CD4-positive, alpha-beta T cell (primary cell): ENCODE measurements at regions not wholly inside any gene's neighbourhood (a gene's known extent, or its start where the extent isn't known, plus 50 kb on each side); places are given as distances from the start of the nearest gene placed in this dataset.

ENCODE experiments used
- ATAC-seq: fragments of 200-7000 bp; cut with Tn5 transposase; one replicate; pipeline ENCODE4 v1.10.0; 2022; ENCODE audit warnings: mild to moderate bottlenecking; ENCODE audit not compliant: poor library complexity
- CTCF ChIA-PET: fragments of 350-600 bp; sonication (Branson Sonifier 250); formaldehyde crosslinking; loops from one replicate; lab custom pipeline; 2021; ENCODE audit warnings: antibody characterized with exemption, inconsistent platforms; lab: Charles Lee
- POLR2A ChIA-PET: fragments of 350-600 bp; sonication (Branson Sonifier 250); formaldehyde crosslinking; loops from one replicate; lab custom pipeline; 2021; ENCODE audit warnings: antibody characterized with exemption, inconsistent platforms; lab: Charles Lee
- DNase-seq, 14 experiments: peaks; one replicate each; pipeline ENCODE4 v3.0.0-alpha.2; 2013 to 2020; ENCODE audit warnings: mixed read lengths in 2 of 14
- H3K27ac ChIP-seq, 2 donors: one replicate each; pipeline versions ENCODE4 v1.5.1 to v1.7.0; 2013; ENCODE audit warnings: low read length in 2 of 2, low read depth in 1 of 2, mild to moderate bottlenecking in 1 of 2
- H3K27me3 ChIP-seq, 2 experiments: 1 replicate in 1 of 2; 2 replicates in 1 of 2; pipeline versions ENCODE4 v1.6.1 to v1.7.0; 2013; ENCODE audit warnings: low read length in 2 of 2, control low read depth in 1 of 2, mild to moderate bottlenecking in 1 of 2, moderate library complexity in 1 of 2; ENCODE audit not compliant: insufficient read depth in 2 of 2, control insufficient read depth in 1 of 2
- H3K36me3 ChIP-seq: one replicate; pipeline ENCODE4 v1.6.1; 2013; ENCODE audit warnings: low read length, control low read depth; ENCODE audit not compliant: insufficient read depth
- H3K4me1 ChIP-seq: one replicate; pipeline ENCODE4 v1.6.1; 2013; ENCODE audit warnings: low read length, control low read depth; ENCODE audit not compliant: insufficient read depth
- H3K4me3 ChIP-seq: one replicate; pipeline ENCODE4 v1.5.1; 2013; ENCODE audit warnings: mild to moderate bottlenecking, low read length, moderate library complexity
- H3K9me3 ChIP-seq, 2 experiments: 1 replicate in 1 of 2; 2 replicates in 1 of 2; pipeline versions ENCODE4 v1.6.1 to v1.7.0; 2013; ENCODE audit warnings: low read length in 2 of 2, mild to moderate bottlenecking in 2 of 2, control low read depth in 1 of 2, moderate library complexity in 1 of 2; ENCODE audit not compliant: control insufficient read depth in 1 of 2, insufficient read depth in 1 of 2
- H3K27ac Mint-ChIP-seq: one replicate; pipeline ENCODE4 v1.8.0; 2020; ENCODE audit warnings: mixed read lengths
- H3K27me3 Mint-ChIP-seq: one replicate; pipeline ENCODE4 v1.8.0; 2021; ENCODE audit warnings: mixed read lengths
- H3K36me3 Mint-ChIP-seq: one replicate; pipeline ENCODE4 v1.8.0; 2021; ENCODE audit warnings: low read depth, mixed read lengths
- H3K4me1 Mint-ChIP-seq: one replicate; pipeline ENCODE4 v1.8.0; 2021; ENCODE audit warnings: low read depth, mixed read lengths
- H3K4me3 Mint-ChIP-seq: one replicate; pipeline ENCODE4 v1.8.0; 2020; ENCODE audit warnings: mild to moderate bottlenecking, mixed read lengths
- H3K9me3 Mint-ChIP-seq: one replicate; pipeline ENCODE4 v1.8.0; 2020; ENCODE audit warnings: mixed read lengths
- CTCF ChIP-seq: fragments of 200-600 bp; IDR thresholded peaks from one replicate; pipeline ENCODE4 v1.8.0; 2022; ENCODE audit warnings: antibody characterized with exemption, mild to moderate bottlenecking
- intact Hi-C, 2 experiments: fragments of 100-400 bp; cut with DNase I in 1 of 2; cut with micrococcal nuclease in 1 of 2; formaldehyde crosslinking; loops; one replicate each; pipeline versions ENCODE4 v1.15.1 to v1.9.0; 2023 to 2025; cut with DNase I, micrococcal nuclease

GRCh38 chr3:73738711-73739110, 114.0 kb upstream of the PDZRN3 start:
- H3K27ac ChIP-seq, result no peak overlapping the region
- TF ChIP-seq CTCF, result no peak
- ChIA-PET CTCF (no interaction called here), POLR2A (no interaction called here)
- DNase-seq (no peak), ATAC-seq (no peak)
- peaks cover 5% of the 10 kb centered on the region for H3K9me3 Mint-ChIP-seq
- H3K36me3 Mint-ChIP-seq, result no peaks in the 10 kb centered on the region
- intact Hi-C loops, result no loop called here
- H3K4me3 Mint-ChIP-seq, result no peak overlapping the region
- no peak overlapping the region for H3K27ac Mint-ChIP-seq
- no peaks in the 10 kb centered on the region for H3K4me1 ChIP-seq
- no peaks in the 10 kb centered on the region for H3K9me3 ChIP-seq
- no peaks in the 10 kb centered on the region for H3K27me3 Mint-ChIP-seq
- no peak overlapping the region for H3K4me3 ChIP-seq
- H3K4me1 Mint-ChIP-seq, result no peaks in the 10 kb centered on the region
- no peaks in the 10 kb centered on the region for H3K36me3 ChIP-seq
- no peaks in the 10 kb centered on the region for H3K27me3 ChIP-seq

GRCh38 chr3:73734211-73735089, 109.7 kb upstream of the PDZRN3 start:
- TF ChIP-seq CTCF, result no peak
- intact Hi-C loops, result no loop called here
- ChIA-PET POLR2A (no interaction called here), CTCF (no interaction called here)
- Histone ChIP-seq H3K4me3 (no peak overlapping the region), H3K27me3 (no peaks in the 10 kb centered on the region), H3K36me3 (no peaks in the 10 kb centered on the region), H3K9me3 (peaks cover 0 to 4% of the 10 kb centered on the region in 2 experiments), H3K27ac (no peak overlapping the region), H3K4me1 (no peaks in the 10 kb centered on the region)
- Mint-ChIP-seq H3K27me3 (no peaks in the 10 kb centered on the region), H3K4me1 (no peaks in the 10 kb centered on the region), H3K27ac (no peak overlapping the region), H3K9me3 (peaks cover 10% of the 10 kb centered on the region), H3K4me3 (no peak overlapping the region), H3K36me3 (no peaks in the 10 kb centered on the region)
- DNase-seq (no peak), ATAC-seq (no peak)

- no peak overlapping the region for H3K27ac Mint-ChIP-seq
- Histone ChIP-seq H3K27me3 (no peaks in the 10 kb centered on the region), H3K9me3 (peaks cover 0 to 7% of the 10 kb centered on the region in 2 experiments), H3K4me3 (no peak overlapping the region), H3K4me1 (no peaks in the 10 kb centered on the region), H3K36me3 (no peaks in the 10 kb centered on the region), H3K27ac (no peak overlapping the region)
- no peaks in the 10 kb centered on the region for H3K36me3 Mint-ChIP-seq
- H3K9me3 Mint-ChIP-seq, result peaks cover 10% of the 10 kb centered on the region
- intact Hi-C loops, result no loop called here
- ATAC-seq (no peak), DNase-seq (no peak)
- no peaks in the 10 kb centered on the region for H3K4me1 Mint-ChIP-seq
- no peaks in the 10 kb centered on the region for H3K27me3 Mint-ChIP-seq
- POLR2A ChIA-PET, result no interaction called here
- no peak overlapping the region for H3K4me3 Mint-ChIP-seq
- CTCF ChIA-PET, result no interaction called here
- no peak for TF ChIP-seq CTCF
Measured at GRCh38 chr3:73733746-73734145, 109.0 kb upstream of the PDZRN3 start.
